Neural progenitor cell (in vitro differentiated cells): ENCODE measurements at regions not wholly inside any gene's neighbourhood (a gene's known extent, or its start where the extent isn't known, plus 50 kb on each side); places are given as distances from the start of the nearest gene placed in this dataset.
"Not testable (repeated sequence)": the region's sequence is repeated elsewhere in the genome, so short reads cannot be mapped to it uniquely, and the experiment has no call there.

Source experiments
- DNase-seq: peaks from one replicate; pipeline ENCODE4 v3.0.0-alpha.2; 2016; ENCODE audit warnings: low spot score
- H2AFZ ChIP-seq: fragments of 200-600 bp; sonication (generic); replicated peaks from 2 replicates; pipeline ENCODE4 v1.6.1; 2016; ENCODE audit warnings: antibody characterized with exemption
- H3F3A ChIP-seq: fragments of 200-600 bp; sonication (generic); 2 replicates; pipeline ENCODE4 v1.6.1; 2016; ENCODE audit warnings: antibody characterized with exemption, low read depth
- H3K27ac ChIP-seq: fragments of 200-600 bp; sonication (generic); 2 replicates; pipeline ENCODE4 v1.5.1; 2016; ENCODE audit warnings: mild to moderate bottlenecking
- H3K27me3 ChIP-seq: fragments of 200-600 bp; sonication (generic); 2 replicates; pipeline ENCODE4 v1.6.1; 2016; ENCODE audit warnings: mild to moderate bottlenecking, moderate library complexity
- H3K36me3 ChIP-seq: fragments of 200-600 bp; sonication (generic); 2 replicates; pipeline ENCODE4 v1.5.1; 2016
- H3K4me1 ChIP-seq: fragments of 200-600 bp; sonication (generic); 2 replicates; pipeline ENCODE4 v1.6.1; 2016; ENCODE audit warnings: mixed run types
- H3K4me2 ChIP-seq: fragments of 200-600 bp; sonication (generic); 2 replicates; pipeline ENCODE4 v1.6.1; 2016
- H3K4me3 ChIP-seq: fragments of 200-600 bp; sonication (generic); 2 replicates; pipeline ENCODE4 v1.5.1; 2016
- H3K79me2 ChIP-seq: fragments of 200-600 bp; sonication (generic); 2 replicates; pipeline ENCODE4 v1.6.1; 2016; ENCODE audit warnings: low read depth
- H3K9ac ChIP-seq: fragments of 200-600 bp; sonication (generic); 2 replicates; pipeline ENCODE4 v1.6.1; 2016
- H3K9me3 ChIP-seq: fragments of 200-600 bp; sonication (generic); 2 replicates; pipeline ENCODE4 v1.5.1; 2016; ENCODE audit warnings: low read depth
- H4K20me1 ChIP-seq: fragments of 200-600 bp; sonication (generic); 2 replicates; pipeline ENCODE4 v1.6.1; 2016; ENCODE audit warnings: low read depth
- H3K27ac Mint-ChIP-seq: 3 replicates; pipeline ENCODE4 v1.8.0; 2021; ENCODE audit warnings: mixed read lengths
- H3K27me3 Mint-ChIP-seq: 2 replicates; pipeline ENCODE4 v1.8.0; 2022; ENCODE audit warnings: low read depth, mild to moderate bottlenecking, inconsistent platforms, moderate library complexity, mixed read lengths; ENCODE audit not compliant: insufficient read depth
- H3K36me3 Mint-ChIP-seq: 3 replicates; pipeline ENCODE4 v1.8.0; 2021; ENCODE audit warnings: mixed read lengths
- H3K4me1 Mint-ChIP-seq: 3 replicates; pipeline ENCODE4 v1.8.0; 2021; ENCODE audit warnings: mixed read lengths
- H3K4me3 Mint-ChIP-seq: 3 replicates; pipeline ENCODE4 v1.8.0; 2021; ENCODE audit warnings: mild to moderate bottlenecking, moderate library complexity, mixed read lengths
- H3K9me3 Mint-ChIP-seq: 3 replicates; pipeline ENCODE4 v1.8.0; 2020; ENCODE audit warnings: mixed read lengths

GRCh38 chr9:42326482-42326881 lies 143.0 kb downstream of the SPATA31A6 start:
- H3K27me3 Mint-ChIP-seq, H3K4me3 ChIP-seq, H3K36me3 ChIP-seq, H3K4me3 Mint-ChIP-seq, H3F3A ChIP-seq, H3K27ac ChIP-seq, H3K27me3 ChIP-seq, H3K79me2 ChIP-seq, H3K36me3 Mint-ChIP-seq, DNase-seq, H3K9me3 ChIP-seq, H3K27ac Mint-ChIP-seq, H3K4me2 ChIP-seq, H4K20me1 ChIP-seq, H3K9ac ChIP-seq: not testable (repeated sequence)
- peaks cover 28% of the 10 kb centered on the region for H3K4me1 Mint-ChIP-seq
- peaks cover 14% of the 10 kb centered on the region for H3K9me3 Mint-ChIP-seq
- Histone ChIP-seq H2AFZ (peak overlapping the region; percentile 28), H3K4me1 (peaks cover 13% of the 10 kb centered on the region)

GRCh38 chr9:42335342-42335741 lies 151.9 kb downstream of the SPATA31A6 start:
- H3K27ac Mint-ChIP-seq, H3K27me3 Mint-ChIP-seq, H2AFZ ChIP-seq, H4K20me1 ChIP-seq, H3K36me3 ChIP-seq, H3K4me2 ChIP-seq, H3K9me3 ChIP-seq, H3K36me3 Mint-ChIP-seq, H3K27me3 ChIP-seq, H3K79me2 ChIP-seq, H3K4me1 ChIP-seq, H3K27ac ChIP-seq, H3F3A ChIP-seq, H3K9ac ChIP-seq, DNase-seq, H3K4me3 ChIP-seq, H3K9me3 Mint-ChIP-seq, H3K4me3 Mint-ChIP-seq: not testable (repeated sequence)
- H3K4me1 Mint-ChIP-seq = peaks cover 11% of the 10 kb centered on the region

- not testable (repeated sequence) for H3K79me2 ChIP-seq, H3K4me2 ChIP-seq, H3K9me3 ChIP-seq
These were observed 152.7 kb downstream of the SPATA31A6 start for GRCh38 chr9:42335984-42336657.

GRCh38 chr9:42338275-42338674 lies 154.8 kb downstream of the SPATA31A6 start:
- H3K27ac Mint-ChIP-seq, H3K4me3 Mint-ChIP-seq, DNase-seq, H3K4me2 ChIP-seq, H3K27ac ChIP-seq, H3K9me3 Mint-ChIP-seq, H4K20me1 ChIP-seq, H3K36me3 Mint-ChIP-seq, H3F3A ChIP-seq, H3K4me1 ChIP-seq, H3K27me3 ChIP-seq, H2AFZ ChIP-seq, H3K9me3 ChIP-seq, H3K36me3 ChIP-seq, H3K4me3 ChIP-seq, H3K79me2 ChIP-seq, H3K9ac ChIP-seq, H3K27me3 Mint-ChIP-seq: not testable (repeated sequence)
- H3K4me1 Mint-ChIP-seq = peaks cover 12% of the 10 kb centered on the region

More at GRCh38 chr9:42335984-42336657, 152.7 kb downstream of the SPATA31A6 start:
- not testable (repeated sequence) for H4K20me1 ChIP-seq, H3K4me1 ChIP-seq, H3K9me3 Mint-ChIP-seq, H3K27me3 Mint-ChIP-seq, H3K9ac ChIP-seq, H3K27ac ChIP-seq, H3F3A ChIP-seq, H3K4me3 ChIP-seq, H3K36me3 ChIP-seq, H3K27me3 ChIP-seq, H3K36me3 Mint-ChIP-seq, H2AFZ ChIP-seq, DNase-seq, H3K4me3 Mint-ChIP-seq, H3K27ac Mint-ChIP-seq
- peaks cover 12% of the 10 kb centered on the region for H3K4me1 Mint-ChIP-seq

GRCh38 chr9:42339671-42340434 lies 156.4 kb downstream of the SPATA31A6 start:
- H3K4me2 ChIP-seq, H2AFZ ChIP-seq, H3K36me3 Mint-ChIP-seq, H3K79me2 ChIP-seq, H3K27me3 Mint-ChIP-seq, H3K36me3 ChIP-seq, DNase-seq, H4K20me1 ChIP-seq, H3K4me1 ChIP-seq, H3K9me3 ChIP-seq, H3K9ac ChIP-seq, H3K27ac ChIP-seq, H3K9me3 Mint-ChIP-seq, H3K27me3 ChIP-seq, H3F3A ChIP-seq, H3K4me3 ChIP-seq, H3K4me3 Mint-ChIP-seq, H3K27ac Mint-ChIP-seq: not testable (repeated sequence)
- peaks cover 14% of the 10 kb centered on the region for H3K4me1 Mint-ChIP-seq

- not testable (repeated sequence) for H3K36me3 Mint-ChIP-seq, H3K27ac Mint-ChIP-seq, H3K79me2 ChIP-seq, H3K4me1 ChIP-seq, DNase-seq, H2AFZ ChIP-seq, H3F3A ChIP-seq, H3K27ac ChIP-seq, H3K4me3 Mint-ChIP-seq, H3K4me3 ChIP-seq, H3K27me3 ChIP-seq, H3K4me2 ChIP-seq, H3K9me3 ChIP-seq, H4K20me1 ChIP-seq, H3K9ac ChIP-seq, H3K9me3 Mint-ChIP-seq, H3K36me3 ChIP-seq, H3K27me3 Mint-ChIP-seq
- peaks cover 14% of the 10 kb centered on the region for H3K4me1 Mint-ChIP-seq
These were observed 156.9 kb downstream of the SPATA31A6 start for GRCh38 chr9:42340435-42340723.

GRCh38 chr9:42341860-42342259 lies 158.4 kb downstream of the SPATA31A6 start:
- not testable (repeated sequence) for H3F3A ChIP-seq, H3K9me3 Mint-ChIP-seq, H3K27me3 ChIP-seq, H3K36me3 ChIP-seq, H3K27me3 Mint-ChIP-seq, H3K9me3 ChIP-seq, H4K20me1 ChIP-seq, H3K4me1 ChIP-seq, H2AFZ ChIP-seq, H3K4me2 ChIP-seq, DNase-seq, H3K36me3 Mint-ChIP-seq, H3K4me3 ChIP-seq, H3K9ac ChIP-seq, H3K79me2 ChIP-seq, H3K27ac ChIP-seq, H3K27ac Mint-ChIP-seq, H3K4me3 Mint-ChIP-seq
- H3K4me1 Mint-ChIP-seq = peaks cover 14% of the 10 kb centered on the region

- not testable (repeated sequence) for H3K4me3 ChIP-seq, H3K9me3 Mint-ChIP-seq, H3K27me3 ChIP-seq, H3K4me1 ChIP-seq, H2AFZ ChIP-seq, H3F3A ChIP-seq, H3K9me3 ChIP-seq, DNase-seq, H4K20me1 ChIP-seq, H3K4me2 ChIP-seq, H3K27me3 Mint-ChIP-seq, H3K36me3 Mint-ChIP-seq, H3K27ac Mint-ChIP-seq, H3K79me2 ChIP-seq, H3K4me3 Mint-ChIP-seq, H3K9ac ChIP-seq, H3K27ac ChIP-seq, H3K36me3 ChIP-seq
- peaks cover 14% of the 10 kb centered on the region for H3K4me1 Mint-ChIP-seq
These were observed 158.8 kb downstream of the SPATA31A6 start for GRCh38 chr9:42342297-42342696.
